Upper lobe of left lung (tissue), 4 donors: ENCODE measurements at regions not wholly inside any gene's neighbourhood (a gene's known extent, or its start where the extent isn't known, plus 50 kb on each side); places are given as distances from the start of the nearest gene placed in this dataset.

Experiments used
- EP300 ChIP-seq, 4 donors: sonication (generic); formaldehyde crosslinking; IDR thresholded peaks; one replicate each; pipeline ENCODE4 v1.5.1; 2017; ENCODE audit warnings: antibody characterized with exemption in 4 of 4, control low read depth in 2 of 4
- POLR2A ChIP-seq, 4 donors: fragments of 450-650 bp; IDR thresholded peaks; one replicate each; pipeline ENCODE4 v1.5.1; 2016 to 2017; ENCODE audit warnings: antibody characterized with exemption in 4 of 4, mild to moderate bottlenecking in 2 of 4
- POLR2AphosphoS5 ChIP-seq, 2 donors: sonication (generic); formaldehyde crosslinking; IDR thresholded peaks; one replicate each; pipeline ENCODE4 v1.5.1; 2017; ENCODE audit warnings: antibody characterized with exemption in 2 of 2
- TF ChIP-seq, protein P1 (sequence below), 6 experiments: fragments of 450-650 bp in 4 of 6; fragments of 200-600 bp in 2 of 6; sonication (generic) in 2 of 6; IDR thresholded peaks; one replicate each; pipeline ENCODE4 v1.5.1; 2016 to 2019; ENCODE audit warnings: antibody characterized with exemption in 6 of 6

DNA sequence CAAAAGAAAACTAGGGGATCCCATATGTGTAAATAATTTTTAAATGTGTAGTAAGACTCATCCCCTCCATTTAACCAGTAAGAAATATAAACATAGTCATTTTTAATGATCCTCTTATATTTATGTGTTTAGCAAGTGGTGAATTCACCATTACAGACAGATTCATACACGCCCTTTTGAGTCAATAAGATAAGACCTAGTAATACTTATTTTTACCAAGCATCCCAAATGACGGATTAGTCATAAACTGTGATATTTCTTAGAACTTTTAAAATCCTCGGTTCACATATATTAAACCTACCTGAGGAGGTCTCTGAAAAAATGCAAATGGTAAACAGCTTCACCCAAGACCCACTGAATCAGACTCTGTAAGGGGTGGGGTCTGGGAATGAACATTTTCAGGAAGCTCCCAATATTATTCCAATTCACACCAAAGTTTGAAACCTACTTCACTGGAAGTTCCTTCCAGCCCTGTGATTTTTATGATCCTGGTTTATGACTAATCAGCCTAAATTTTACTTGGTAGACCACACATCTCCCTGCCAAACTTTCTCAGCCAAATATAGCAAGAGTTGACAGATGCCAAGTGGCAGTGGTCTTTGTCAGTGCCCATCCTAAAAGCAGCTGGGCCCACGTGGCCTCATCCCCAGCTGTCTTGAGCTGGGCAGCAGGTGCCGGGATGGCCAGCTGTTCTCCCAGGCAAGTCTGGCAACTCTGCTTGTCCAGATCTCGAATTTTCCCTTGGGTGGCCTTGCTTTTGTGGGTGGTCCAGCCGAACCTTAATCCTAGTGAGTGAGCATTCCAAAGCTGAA lies 559.0 kb upstream of the RGMB start:
- TF ChIP-seq, protein P1, sequence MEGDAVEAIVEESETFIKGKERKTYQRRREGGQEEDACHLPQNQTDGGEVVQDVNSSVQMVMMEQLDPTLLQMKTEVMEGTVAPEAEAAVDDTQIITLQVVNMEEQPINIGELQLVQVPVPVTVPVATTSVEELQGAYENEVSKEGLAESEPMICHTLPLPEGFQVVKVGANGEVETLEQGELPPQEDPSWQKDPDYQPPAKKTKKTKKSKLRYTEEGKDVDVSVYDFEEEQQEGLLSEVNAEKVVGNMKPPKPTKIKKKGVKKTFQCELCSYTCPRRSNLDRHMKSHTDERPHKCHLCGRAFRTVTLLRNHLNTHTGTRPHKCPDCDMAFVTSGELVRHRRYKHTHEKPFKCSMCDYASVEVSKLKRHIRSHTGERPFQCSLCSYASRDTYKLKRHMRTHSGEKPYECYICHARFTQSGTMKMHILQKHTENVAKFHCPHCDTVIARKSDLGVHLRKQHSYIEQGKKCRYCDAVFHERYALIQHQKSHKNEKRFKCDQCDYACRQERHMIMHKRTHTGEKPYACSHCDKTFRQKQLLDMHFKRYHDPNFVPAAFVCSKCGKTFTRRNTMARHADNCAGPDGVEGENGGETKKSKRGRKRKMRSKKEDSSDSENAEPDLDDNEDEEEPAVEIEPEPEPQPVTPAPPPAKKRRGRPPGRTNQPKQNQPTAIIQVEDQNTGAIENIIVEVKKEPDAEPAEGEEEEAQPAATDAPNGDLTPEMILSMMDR (IDR thresholded peaks at IDR 0.05) = no peak
- TF ChIP-seq POLR2A (IDR thresholded peaks at IDR 0.05) (no peak), EP300 (IDR thresholded peaks at IDR 0.05) (no peak), POLR2AphosphoS5 (IDR thresholded peaks at IDR 0.05) (no peak)
